Fibroblast of pulmonary artery (primary cell): ENCODE measurements at regions not wholly inside any gene's neighbourhood (a gene's known extent, or its start where the extent isn't known, plus 50 kb on each side); places are given as distances from the start of the nearest gene placed in this dataset.
"Not testable (repeated sequence)": the region's sequence is repeated elsewhere in the genome, so short reads cannot be mapped to it uniquely, and the experiment has no call there.

ENCODE experiments used
- DNase-seq: peaks from one replicate; pipeline ENCODE4 v3.0.0-alpha.2; 2010; ENCODE audit warnings: low read depth
- H3K4me3 ChIP-seq: replicated peaks from 2 replicates; pipeline ENCODE4 v1.5.1; 2011; ENCODE audit warnings: low read depth, mild to moderate bottlenecking, control low read depth, low read length, moderate library complexity
- TF ChIP-seq, protein P1 (sequence below): IDR thresholded peaks from 2 replicates; pipeline ENCODE4 v1.5.1; 2011; ENCODE audit warnings: mild to moderate bottlenecking, control low read depth, low read length, inconsistent platforms; ENCODE audit errors: missing control alignments

DNA sequence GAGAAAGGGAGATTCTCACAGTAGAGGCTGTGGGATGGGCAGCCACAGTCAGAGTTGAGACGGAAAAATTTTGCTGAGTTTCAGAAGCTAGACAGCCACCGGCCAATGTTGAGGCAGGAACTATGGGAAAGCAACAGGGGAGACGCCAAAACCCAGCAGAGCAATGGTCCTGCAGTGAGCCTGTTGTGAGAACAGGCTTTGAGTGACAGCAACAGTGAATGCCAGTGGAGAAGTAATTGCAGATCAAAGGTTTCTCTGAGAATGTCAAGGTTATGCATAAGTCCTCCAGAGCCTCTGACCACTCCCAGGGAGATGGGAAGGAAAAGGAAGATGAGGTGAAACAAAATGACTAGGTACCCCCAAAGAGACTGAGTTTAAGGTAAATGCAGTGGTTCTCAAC lies 54.2 kb upstream of the DAAM1 start:
- no peak for DNase-seq
- TF ChIP-seq, protein P1, sequence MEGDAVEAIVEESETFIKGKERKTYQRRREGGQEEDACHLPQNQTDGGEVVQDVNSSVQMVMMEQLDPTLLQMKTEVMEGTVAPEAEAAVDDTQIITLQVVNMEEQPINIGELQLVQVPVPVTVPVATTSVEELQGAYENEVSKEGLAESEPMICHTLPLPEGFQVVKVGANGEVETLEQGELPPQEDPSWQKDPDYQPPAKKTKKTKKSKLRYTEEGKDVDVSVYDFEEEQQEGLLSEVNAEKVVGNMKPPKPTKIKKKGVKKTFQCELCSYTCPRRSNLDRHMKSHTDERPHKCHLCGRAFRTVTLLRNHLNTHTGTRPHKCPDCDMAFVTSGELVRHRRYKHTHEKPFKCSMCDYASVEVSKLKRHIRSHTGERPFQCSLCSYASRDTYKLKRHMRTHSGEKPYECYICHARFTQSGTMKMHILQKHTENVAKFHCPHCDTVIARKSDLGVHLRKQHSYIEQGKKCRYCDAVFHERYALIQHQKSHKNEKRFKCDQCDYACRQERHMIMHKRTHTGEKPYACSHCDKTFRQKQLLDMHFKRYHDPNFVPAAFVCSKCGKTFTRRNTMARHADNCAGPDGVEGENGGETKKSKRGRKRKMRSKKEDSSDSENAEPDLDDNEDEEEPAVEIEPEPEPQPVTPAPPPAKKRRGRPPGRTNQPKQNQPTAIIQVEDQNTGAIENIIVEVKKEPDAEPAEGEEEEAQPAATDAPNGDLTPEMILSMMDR, result no peak
- H3K4me3 ChIP-seq, result no peak overlapping the region

DNA sequence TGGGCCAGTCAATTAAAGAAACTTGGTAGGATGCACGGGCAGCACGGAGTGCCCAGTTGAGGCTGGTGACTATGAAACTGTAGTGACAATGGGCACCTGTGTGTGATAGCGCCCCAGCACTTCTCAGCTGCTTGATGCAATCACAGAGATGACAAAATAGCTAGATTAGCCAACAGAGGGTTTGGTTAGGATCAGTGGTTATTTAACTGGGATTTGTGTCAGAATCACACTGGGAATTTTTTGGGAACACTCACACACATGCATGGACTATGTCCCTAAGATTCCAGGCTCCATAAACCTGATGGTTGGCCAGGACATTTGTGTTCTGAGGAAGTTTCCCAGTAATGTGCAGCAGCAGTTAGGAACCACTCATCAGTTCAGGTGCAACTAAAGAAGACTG lies 51.2 kb upstream of the DAAM1 start:
- no peak overlapping the region for H3K4me3 ChIP-seq
- DNase-seq, result no peak
- TF ChIP-seq, protein P1, result no peak

DNA sequence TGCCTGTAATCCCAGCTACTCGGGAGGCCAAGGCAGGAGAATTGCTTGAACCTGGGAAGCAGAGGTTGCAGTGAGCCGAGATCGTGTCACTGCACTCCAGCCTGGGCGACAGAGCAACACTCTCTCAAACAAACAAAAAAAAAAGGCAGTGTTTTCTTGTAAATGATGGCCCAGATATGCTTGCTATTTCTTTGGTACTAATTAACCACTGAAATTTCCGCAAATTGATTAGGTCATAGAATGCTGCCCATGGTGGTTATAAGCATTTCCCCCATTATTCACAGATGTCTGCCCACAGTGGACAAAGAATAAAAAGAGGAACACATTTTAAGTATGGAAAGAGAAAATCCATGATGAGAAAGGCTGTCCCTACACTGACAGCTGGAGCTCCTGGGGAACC lies 49.9 kb upstream of the DAAM1 start:
- not testable (repeated sequence) for DNase-seq, H3K4me3 ChIP-seq
